Right lobe of liver (tissue), 4 donors: ENCODE measurements at regions not wholly inside any gene's neighbourhood (a gene's known extent, or its start where the extent isn't known, plus 50 kb on each side); places are given as distances from the start of the nearest gene placed in this dataset.

Source experiments
- CTCF ChIP-seq, 4 donors: fragments of 200-600 bp in 3 of 4; fragments of 450-650 bp in 1 of 4; IDR thresholded peaks; one replicate each; pipeline versions ENCODE4 v1.5.1 to v1.8.0; 2016 to 2022; ENCODE audit warnings: antibody characterized with exemption in 4 of 4, mild to moderate bottlenecking in 2 of 4
- POLR2A ChIP-seq: fragments of 450-650 bp; IDR thresholded peaks from one replicate; pipeline ENCODE4 v1.6.1; 2017; ENCODE audit warnings: antibody characterized with exemption, mild to moderate bottlenecking
- donor health status: DM: no; HTN: no; CAD: no.
- donor health status: DM: no; HTN: no; CAD: no.
- donor health status: DM: no; HTN: yes; CAD: no.

- TF ChIP-seq CTCF (IDR thresholded peaks at IDR 0.05) (no peak), POLR2A (no peak)
Measured at GRCh38 chr6:121006024-121006423, 328.3 kb downstream of the TBC1D32 start.
